Activated CD4-positive, alpha-beta T cell treated with anti-CD3 and anti-CD28 coated beads, Interleukin-2, amount 10 ng/mL, durations not matched to agents 24 days and 14 days (primary cell): ENCODE measurements at regions not wholly inside any gene's neighbourhood (a gene's known extent, or its start where the extent isn't known, plus 50 kb on each side); places are given as distances from the start of the nearest gene placed in this dataset.
"Not testable (repeated sequence)": the region's sequence is repeated elsewhere in the genome, so short reads cannot be mapped to it uniquely, and the experiment has no call there.

Source experiments
- DNase-seq: peaks from one replicate; pipeline ENCODE4 v3.0.0; 2022
- H3K27ac Mint-ChIP-seq: one replicate; pipeline ENCODE4 v1.8.0; 2022; ENCODE audit warnings: mild to moderate bottlenecking, mixed read lengths
- H3K27me3 Mint-ChIP-seq: one replicate; pipeline ENCODE4 v1.8.0; 2022; ENCODE audit warnings: mixed read lengths
- H3K36me3 Mint-ChIP-seq: one replicate; pipeline ENCODE4 v1.8.0; 2022; ENCODE audit warnings: low read depth, mild to moderate bottlenecking, mixed read lengths
- H3K4me1 Mint-ChIP-seq: one replicate; pipeline ENCODE4 v1.8.0; 2021; ENCODE audit warnings: mixed read lengths
- H3K4me3 Mint-ChIP-seq: one replicate; pipeline ENCODE4 v1.8.0; 2022; ENCODE audit warnings: mild to moderate bottlenecking, moderate library complexity, mixed read lengths
- H3K9me3 Mint-ChIP-seq: one replicate; pipeline ENCODE4 v1.8.0; 2021; ENCODE audit warnings: mixed read lengths
- intact Hi-C: fragments of 100-400 bp; cut with micrococcal nuclease; formaldehyde crosslinking; loops from one replicate; pipeline ENCODE4 v1.15.1; 2023

DNA sequence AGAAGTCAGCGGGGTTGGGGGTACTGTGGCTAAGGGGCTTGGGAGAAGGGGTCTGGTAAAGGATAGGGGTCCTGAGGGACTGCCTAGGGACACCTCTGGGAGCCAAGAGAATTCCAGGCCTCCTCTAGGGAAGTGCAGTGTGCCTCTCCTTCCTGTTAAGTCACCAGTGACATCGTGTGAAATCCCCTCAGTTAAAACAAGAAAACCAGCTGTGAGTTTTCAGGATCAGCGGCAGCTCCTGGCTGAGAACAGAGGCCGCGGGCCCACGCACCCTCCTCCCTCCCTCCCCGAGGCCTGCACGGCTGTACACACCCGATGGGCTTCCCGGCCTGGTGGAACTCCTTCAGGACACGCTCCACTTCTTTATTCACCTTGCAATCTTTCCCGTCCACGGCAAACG, 5400.0 kb upstream of the TPTE start:
- H3K9me3 Mint-ChIP-seq, H3K36me3 Mint-ChIP-seq, intact Hi-C loops, H3K27me3 Mint-ChIP-seq, DNase-seq, H3K4me3 Mint-ChIP-seq, H3K27ac Mint-ChIP-seq, H3K4me1 Mint-ChIP-seq: not testable (repeated sequence)

DNA sequence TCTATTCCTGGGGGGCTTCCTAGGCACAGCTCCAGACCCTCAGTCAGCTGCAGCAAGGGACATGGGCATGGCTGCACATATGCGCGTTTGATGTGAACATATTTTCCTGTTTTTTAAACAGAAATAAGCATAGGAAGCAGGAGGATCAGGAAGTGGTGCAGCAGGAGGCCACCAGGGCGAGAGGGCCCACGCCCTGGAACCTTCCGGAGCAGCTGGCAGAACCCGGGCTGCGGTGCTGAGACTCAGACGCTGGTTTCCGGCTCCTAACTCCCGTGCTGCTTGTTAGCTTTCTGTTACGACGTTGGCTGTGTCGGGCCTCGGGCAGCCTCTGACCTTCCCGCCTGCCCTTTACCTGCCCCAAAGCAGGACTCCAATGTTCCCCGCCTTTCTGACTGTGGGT, 5399.5 kb upstream of the TPTE start:
- H3K9me3 Mint-ChIP-seq, H3K27me3 Mint-ChIP-seq, DNase-seq, H3K36me3 Mint-ChIP-seq, H3K27ac Mint-ChIP-seq, intact Hi-C loops, H3K4me1 Mint-ChIP-seq, H3K4me3 Mint-ChIP-seq: not testable (repeated sequence)

DNA sequence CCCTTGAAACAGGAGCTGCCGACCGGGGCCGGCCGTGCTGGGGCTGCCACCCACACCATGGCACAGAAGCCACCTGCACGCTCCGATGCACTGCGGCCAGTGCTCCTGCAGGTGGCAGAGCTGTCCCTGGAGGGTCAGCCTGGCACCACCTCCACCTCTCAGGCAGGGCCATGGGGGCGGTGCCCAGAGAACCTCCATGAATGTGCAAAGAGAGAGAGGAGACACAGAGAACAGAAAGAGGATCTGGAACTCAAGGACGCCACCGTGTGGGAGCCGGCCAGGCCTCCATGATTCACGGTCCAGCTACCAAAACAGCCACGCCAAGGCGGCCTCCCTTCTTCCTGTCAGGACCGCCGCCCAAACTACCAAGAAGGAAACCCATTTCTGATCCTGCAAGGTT, 5397.7 kb upstream of the TPTE start:
- H3K4me3 Mint-ChIP-seq, H3K4me1 Mint-ChIP-seq, H3K9me3 Mint-ChIP-seq, H3K27ac Mint-ChIP-seq, intact Hi-C loops, H3K27me3 Mint-ChIP-seq, H3K36me3 Mint-ChIP-seq: not testable (repeated sequence)
- peak; percentile 92 for DNase-seq

DNA sequence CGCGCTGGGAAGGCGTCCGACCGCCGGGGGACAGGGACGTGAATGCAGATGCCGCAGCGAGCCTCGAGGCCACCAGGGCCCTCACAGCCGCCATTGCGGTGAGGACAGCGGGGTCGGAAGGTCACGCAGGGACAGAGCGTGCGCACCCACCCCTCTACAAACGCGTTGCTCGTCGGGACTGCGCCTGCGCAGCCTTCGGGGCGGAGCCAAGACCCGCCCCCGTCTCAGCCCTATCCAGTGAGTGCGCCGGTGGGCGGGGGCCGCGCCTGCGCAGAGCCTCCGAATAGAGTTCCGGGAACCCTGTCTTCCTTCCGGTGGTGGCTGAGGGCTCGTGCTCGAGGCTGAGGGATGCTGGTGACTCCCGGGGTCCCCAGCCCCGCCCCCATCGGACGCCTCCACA, 5393.1 kb upstream of the TPTE start:
- intact Hi-C loops, H3K27me3 Mint-ChIP-seq, H3K4me1 Mint-ChIP-seq, H3K36me3 Mint-ChIP-seq, H3K9me3 Mint-ChIP-seq: not testable (repeated sequence)
- H3K4me3 Mint-ChIP-seq = peak overlapping the region; percentile 62
- peak overlapping the region; percentile 48 for H3K27ac Mint-ChIP-seq
- DNase-seq = peak; percentile 100

DNA sequence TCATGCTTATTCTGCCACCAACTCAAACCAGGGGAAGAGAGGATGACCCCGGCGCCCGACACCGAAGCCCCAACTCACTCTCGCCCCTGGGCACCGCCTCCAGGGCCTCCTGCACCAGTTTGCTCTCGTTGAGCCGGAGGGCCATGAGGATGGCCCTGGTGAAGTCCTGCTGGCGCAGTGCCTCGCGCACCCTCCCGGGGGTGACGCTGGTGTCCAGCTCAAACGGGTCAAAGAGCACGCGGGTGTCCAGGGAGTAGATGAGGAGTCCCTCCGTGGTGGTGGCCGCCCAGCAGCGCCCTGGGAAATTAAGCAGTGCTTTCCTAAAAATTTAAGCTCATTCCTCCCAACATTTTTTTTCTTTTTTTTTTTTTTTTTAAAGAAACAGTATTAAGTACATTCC, 5387.6 kb upstream of the TPTE start:
- H3K27ac Mint-ChIP-seq, H3K4me1 Mint-ChIP-seq, intact Hi-C loops, H3K4me3 Mint-ChIP-seq, DNase-seq, H3K9me3 Mint-ChIP-seq, H3K27me3 Mint-ChIP-seq, H3K36me3 Mint-ChIP-seq: not testable (repeated sequence)

DNA sequence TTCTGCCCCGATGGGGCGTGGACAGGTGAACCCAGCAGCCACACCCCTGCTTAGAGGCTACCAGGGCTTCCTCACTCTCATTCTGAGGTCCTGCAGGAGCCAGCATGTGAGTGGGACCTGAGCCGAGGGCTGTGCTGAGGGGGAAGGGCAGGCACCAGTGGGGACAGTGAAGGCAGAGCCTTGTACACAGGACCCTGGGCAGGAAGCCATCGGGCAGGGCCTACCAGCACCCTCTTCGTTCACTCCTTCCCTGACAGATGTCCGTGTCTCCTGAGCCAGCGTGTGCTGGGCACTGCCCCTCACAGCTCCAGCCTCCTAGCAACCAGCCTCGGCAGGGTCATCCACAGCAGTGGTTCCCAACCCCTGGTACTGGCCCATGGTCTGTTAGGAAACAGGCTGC, 5385.0 kb upstream of the TPTE start:
- H3K4me1 Mint-ChIP-seq, H3K27me3 Mint-ChIP-seq, H3K4me3 Mint-ChIP-seq, H3K36me3 Mint-ChIP-seq, intact Hi-C loops, H3K9me3 Mint-ChIP-seq, H3K27ac Mint-ChIP-seq, DNase-seq: not testable (repeated sequence)

DNA sequence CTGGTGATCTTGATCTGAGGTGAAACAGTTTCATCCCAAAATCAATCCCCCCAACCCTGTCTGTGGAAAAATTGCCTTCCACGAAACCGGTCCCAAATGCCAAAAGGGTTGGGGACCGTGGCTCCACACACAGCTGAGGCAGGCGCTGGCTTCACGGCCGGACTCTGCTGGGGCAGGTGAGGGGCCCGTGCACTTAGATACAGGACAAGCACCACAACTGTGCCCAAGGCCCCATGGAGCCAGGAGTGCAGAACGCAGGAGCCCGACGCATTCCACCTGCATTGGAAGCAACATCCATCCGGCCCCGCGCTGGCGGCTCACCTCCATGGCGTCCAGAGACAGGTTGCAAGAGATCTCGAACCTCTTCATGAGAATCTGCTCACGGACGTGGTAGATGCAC, 5384.4 kb upstream of the TPTE start:
- H3K27me3 Mint-ChIP-seq, H3K36me3 Mint-ChIP-seq, intact Hi-C loops, DNase-seq, H3K4me1 Mint-ChIP-seq, H3K4me3 Mint-ChIP-seq, H3K27ac Mint-ChIP-seq, H3K9me3 Mint-ChIP-seq: not testable (repeated sequence)

DNA sequence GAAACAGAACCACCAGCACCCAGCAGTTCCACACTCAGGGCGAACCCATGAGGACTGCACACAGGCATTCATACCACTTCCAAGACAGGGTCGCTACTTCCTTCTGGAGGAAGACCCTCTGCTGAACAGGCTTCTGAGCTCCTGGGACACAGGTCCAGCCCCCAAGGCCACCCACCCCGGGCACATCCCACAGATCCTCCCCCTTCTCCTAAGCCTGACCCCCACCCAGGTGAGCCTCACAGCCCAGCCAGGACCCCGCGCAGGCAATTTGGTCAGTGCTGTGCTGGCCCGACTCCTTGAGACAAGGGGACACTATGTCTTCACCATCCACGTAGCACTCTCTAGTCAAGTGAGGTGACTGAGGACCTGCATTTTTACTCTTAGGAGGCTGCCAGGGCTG, 5382.7 kb upstream of the TPTE start:
- DNase-seq, H3K27ac Mint-ChIP-seq, H3K36me3 Mint-ChIP-seq, H3K4me1 Mint-ChIP-seq, H3K9me3 Mint-ChIP-seq, H3K4me3 Mint-ChIP-seq, intact Hi-C loops, H3K27me3 Mint-ChIP-seq: not testable (repeated sequence)

DNA sequence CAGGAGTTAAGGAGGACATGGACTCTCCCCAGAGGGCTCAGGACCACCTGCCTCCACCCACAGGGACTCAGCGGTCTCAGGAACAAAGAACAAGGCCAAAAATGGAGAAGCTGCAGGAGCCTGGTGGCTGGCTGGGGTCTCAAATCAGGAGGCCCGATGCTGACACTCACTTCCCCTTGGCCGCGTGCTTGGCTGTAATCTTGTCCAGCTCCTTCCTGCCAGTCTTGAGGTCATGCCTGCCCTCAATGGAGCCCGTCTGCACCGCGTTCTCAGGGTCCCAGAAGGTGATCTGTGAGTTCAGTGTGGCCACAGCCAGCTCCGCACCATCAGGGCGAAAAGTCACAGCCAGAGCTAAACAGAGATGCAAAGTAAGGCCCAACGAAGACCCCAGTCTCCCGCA, 5381.9 kb upstream of the TPTE start:
- H3K27ac Mint-ChIP-seq, H3K27me3 Mint-ChIP-seq, H3K4me3 Mint-ChIP-seq, H3K36me3 Mint-ChIP-seq, H3K4me1 Mint-ChIP-seq, DNase-seq, H3K9me3 Mint-ChIP-seq, intact Hi-C loops: not testable (repeated sequence)

DNA sequence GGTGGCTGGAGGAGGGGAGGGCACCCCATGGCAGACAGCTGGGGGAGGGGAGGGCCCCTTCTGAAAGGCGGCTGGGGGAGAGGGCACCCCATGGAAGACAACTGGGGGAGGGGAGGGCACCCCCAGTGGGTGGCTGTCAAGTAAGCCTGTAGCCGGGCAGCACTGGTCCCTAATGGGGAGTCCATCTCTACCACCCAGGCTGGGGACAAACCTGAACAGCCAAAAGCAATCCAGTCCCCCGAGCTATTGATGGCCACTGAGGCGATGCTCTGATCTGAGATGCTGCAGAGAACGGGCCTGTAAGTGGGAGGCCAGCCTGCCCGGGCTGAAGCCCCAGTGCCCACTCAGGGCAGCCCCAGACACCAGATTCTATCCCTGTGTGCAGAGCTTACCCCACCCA, 5378.4 kb upstream of the TPTE start:
- H3K9me3 Mint-ChIP-seq, H3K4me1 Mint-ChIP-seq, intact Hi-C loops, H3K27me3 Mint-ChIP-seq, H3K4me3 Mint-ChIP-seq, H3K36me3 Mint-ChIP-seq, DNase-seq, H3K27ac Mint-ChIP-seq: not testable (repeated sequence)

DNA sequence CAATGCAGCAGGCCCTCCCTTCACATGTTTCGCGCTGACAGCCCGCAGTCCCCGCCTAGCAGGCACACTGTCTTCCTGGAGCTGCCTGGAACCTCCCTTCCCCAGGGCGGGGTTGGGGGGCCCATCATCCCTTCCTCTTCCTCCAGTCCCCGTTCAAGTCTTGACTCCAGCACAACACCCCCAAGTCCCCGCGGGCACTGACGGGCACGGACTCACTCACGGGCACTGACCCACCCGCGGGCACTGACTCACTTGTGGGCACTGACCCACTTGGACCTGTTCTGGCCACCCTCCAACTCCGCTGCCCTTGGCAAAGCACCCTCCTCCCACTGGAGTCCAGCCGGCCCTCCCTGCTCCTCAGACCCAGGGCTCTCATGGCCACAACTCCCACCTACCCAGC, 5376.7 kb upstream of the TPTE start:
- DNase-seq, H3K9me3 Mint-ChIP-seq, intact Hi-C loops, H3K27me3 Mint-ChIP-seq, H3K4me3 Mint-ChIP-seq, H3K4me1 Mint-ChIP-seq, H3K27ac Mint-ChIP-seq, H3K36me3 Mint-ChIP-seq: not testable (repeated sequence)

DNA sequence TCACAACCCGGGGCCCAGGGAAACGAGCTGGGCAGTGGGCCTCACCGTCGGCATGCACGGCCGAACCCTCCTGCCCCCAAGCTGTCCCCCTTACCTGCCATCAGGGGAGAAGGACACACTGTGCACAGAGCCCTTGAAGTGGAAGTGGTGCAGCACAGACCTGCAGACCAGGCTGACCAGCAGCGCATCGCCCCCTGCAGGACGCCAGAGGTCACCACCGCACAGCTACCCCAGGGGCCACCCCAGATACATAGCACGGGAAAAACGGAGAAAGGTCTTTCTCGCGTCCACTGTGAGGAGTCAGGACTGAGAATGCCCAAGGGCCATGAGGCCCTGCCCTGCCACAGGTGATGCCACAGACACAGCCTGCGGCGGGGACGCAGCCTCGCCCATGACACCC, 5373.7 kb upstream of the TPTE start:
- H3K4me3 Mint-ChIP-seq, intact Hi-C loops, H3K4me1 Mint-ChIP-seq, H3K36me3 Mint-ChIP-seq, H3K9me3 Mint-ChIP-seq, H3K27me3 Mint-ChIP-seq, H3K27ac Mint-ChIP-seq: not testable (repeated sequence)
- DNase-seq = peak; percentile 75

DNA sequence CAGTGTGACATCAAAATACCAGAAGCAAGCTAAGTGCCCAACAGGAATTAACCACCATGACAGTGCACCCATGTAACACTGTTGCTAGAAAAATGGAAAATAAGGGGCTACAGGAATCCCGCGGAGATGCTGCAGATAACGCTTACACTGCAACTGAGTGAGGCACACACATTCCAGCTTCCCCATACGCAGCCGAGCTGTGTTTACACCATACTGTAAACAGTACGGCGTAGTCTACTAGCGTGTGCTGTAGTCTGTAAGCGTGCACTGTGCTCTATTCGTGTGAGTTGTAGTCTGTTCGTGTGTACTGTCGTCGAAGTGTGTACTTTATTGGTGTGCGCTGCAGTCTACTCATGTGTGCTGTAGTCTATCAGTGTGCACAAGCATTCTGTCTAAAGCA, 5372.2 kb upstream of the TPTE start:
- DNase-seq, H3K27me3 Mint-ChIP-seq, intact Hi-C loops, H3K27ac Mint-ChIP-seq, H3K4me1 Mint-ChIP-seq, H3K4me3 Mint-ChIP-seq, H3K9me3 Mint-ChIP-seq, H3K36me3 Mint-ChIP-seq: not testable (repeated sequence)

DNA sequence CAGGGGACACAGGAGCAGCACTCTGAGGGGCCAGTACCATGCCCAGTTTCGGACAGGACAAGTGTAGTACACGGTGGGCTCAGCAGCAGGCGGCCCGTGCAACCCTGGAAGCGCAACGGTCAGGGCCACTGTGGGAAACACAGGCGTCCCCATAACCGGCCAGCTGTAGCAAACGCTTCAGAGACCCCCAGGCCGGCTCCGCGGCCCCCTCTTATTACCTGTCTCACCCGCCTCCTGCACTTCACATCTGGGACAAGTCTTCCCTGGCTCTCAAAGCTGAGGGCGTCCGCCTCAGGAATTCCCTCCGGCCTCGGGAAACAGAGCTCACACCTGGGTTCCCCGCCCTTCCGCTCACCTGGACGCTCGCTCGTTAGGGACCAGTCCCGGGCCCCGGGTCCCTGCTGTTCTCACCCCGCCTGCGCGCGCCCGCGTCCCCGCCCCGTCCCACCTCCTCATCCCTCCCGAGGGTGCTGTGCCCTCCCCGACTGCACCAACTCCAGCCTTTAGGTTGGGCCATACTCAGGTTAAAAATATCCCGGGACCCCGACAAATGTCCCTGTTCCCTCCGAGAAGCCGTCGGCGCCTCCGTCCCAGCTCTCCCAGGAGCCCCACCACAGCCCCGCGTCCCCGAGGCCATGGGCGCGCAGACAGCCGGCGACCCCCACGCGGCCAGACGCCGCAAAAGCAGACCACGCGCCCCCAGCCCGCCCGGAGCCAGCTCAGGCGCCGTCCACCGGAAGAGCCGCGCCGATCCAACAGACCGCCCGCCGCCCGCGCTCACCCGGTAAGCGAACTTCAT, 5367.3 kb upstream of the TPTE start:
- H3K27me3 Mint-ChIP-seq, H3K27ac Mint-ChIP-seq, intact Hi-C loops, H3K4me3 Mint-ChIP-seq, H3K36me3 Mint-ChIP-seq, H3K4me1 Mint-ChIP-seq, H3K9me3 Mint-ChIP-seq: not testable (repeated sequence)
- peak; percentile 63 for DNase-seq

DNA sequence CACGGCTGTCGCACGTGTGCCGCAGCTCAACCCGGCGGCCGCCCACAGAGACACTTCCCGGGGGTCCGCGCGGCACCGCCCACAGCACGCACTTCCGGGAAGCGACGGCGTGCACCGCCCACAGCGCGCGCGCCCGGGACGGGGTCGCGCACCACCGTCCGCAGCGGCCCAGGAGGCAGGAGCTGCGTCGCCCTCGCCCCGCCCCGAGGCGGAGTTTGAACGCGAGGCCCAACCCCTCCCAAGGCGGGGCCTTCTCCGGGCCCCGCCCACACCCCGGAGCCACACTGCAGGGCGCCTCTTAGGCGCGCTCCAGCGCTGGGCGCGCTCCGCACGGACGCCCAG, 5366.8 kb upstream of the TPTE start:
- H3K4me3 Mint-ChIP-seq = not testable (repeated sequence)

More for the DNA sequence above, 5366.8 kb upstream of the TPTE start:
- H3K9me3 Mint-ChIP-seq, H3K27me3 Mint-ChIP-seq, intact Hi-C loops, H3K27ac Mint-ChIP-seq, H3K4me1 Mint-ChIP-seq, H3K36me3 Mint-ChIP-seq: not testable (repeated sequence)
- DNase-seq = peak; percentile 98
